ENCODE measurements at regions not wholly inside any gene's neighbourhood (a gene's known extent, or its start where the extent isn't known, plus 50 kb on each side); places are given as distances from the start of the nearest gene placed in this dataset.

DNA sequence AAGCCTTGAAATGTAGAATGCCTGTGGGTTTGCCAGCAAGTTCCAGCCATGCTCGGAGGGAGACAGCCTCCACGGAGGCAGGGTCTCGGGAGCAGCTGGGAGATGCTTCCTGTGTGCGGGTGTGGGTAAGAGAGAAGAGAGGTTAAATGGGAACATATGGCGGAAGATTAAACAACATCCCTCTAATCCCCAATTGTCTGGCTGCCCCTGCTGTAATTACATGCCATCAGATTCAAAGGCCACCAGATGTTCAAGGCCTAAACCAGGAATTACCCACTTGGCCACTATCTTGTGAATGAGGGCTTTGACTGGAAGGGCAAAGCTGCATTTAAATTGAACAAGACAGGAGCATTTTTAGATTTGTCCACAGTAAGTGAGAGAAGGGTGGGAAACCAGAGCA lies 81.4 kb upstream of the BACE2 start:
- DNase-seq, result no peak

GRCh38 chr21:41090981-41091380 lies 77.0 kb upstream of the BACE2 start:
- no peak for DNase-seq

- DNase-seq, result no peak
Measured at GRCh38 chr21:41091616-41092015, 76.3 kb upstream of the BACE2 start.

DNA sequence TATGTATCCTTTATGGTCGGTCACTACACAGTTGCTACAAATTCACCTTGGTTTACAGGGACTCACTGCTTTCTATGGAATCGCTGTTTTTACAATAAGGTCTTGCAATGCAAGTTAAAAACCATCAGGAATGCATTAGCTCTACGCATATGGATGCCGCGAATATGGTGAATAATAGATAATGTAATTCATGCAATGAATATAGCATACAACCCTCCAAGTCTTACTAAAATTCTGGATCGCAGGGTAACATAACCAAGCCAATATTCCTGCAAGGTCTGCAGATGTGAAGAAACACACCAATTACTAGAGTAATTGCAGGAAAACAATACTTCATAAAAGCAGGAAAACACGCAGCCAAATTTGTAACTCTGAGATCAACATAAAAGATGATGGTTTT lies 75.6 kb upstream of the BACE2 start:
- no peak for DNase-seq

DNA sequence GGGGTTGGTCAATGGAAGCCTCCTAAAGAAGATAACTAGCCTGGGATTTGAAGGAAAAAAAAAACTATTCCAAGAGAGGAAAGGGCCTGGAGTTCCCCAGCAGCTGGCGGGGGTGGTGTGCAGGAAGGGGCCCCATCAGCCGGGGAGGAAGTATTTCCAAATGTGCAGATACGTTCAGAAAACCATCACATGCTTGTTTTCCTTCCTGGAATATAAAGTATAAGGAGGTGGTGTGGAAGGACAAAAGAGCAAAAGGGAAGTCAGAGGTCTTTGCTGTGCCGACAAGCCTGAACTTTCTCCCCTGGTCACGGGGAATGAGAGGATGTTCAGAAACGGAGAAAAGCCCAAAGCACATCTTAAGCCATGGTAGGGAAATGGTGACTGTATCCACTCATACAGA lies 72.0 kb upstream of the BACE2 start:
- DNase-seq, result no peak

DNA sequence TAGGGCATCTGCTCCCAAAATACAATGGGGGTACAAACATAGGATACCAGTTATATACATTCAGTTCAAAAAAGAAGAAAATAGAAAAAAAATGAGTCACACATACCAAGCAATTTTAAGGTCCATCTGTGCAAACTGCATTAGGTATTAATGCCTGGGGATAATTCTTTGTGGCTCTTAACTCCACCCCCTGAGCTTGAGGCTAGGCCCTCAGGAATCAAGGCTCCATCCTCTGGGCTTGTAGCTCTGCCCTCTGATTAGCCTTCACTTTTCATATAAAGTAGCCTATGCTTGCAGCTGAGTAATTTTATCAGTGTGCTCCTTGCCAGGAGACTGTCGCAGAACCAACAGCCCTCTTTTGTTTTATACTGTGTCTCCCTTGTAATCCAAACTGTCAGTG lies 69.9 kb upstream of the BACE2 start:
- DNase-seq, result no peak

DNA sequence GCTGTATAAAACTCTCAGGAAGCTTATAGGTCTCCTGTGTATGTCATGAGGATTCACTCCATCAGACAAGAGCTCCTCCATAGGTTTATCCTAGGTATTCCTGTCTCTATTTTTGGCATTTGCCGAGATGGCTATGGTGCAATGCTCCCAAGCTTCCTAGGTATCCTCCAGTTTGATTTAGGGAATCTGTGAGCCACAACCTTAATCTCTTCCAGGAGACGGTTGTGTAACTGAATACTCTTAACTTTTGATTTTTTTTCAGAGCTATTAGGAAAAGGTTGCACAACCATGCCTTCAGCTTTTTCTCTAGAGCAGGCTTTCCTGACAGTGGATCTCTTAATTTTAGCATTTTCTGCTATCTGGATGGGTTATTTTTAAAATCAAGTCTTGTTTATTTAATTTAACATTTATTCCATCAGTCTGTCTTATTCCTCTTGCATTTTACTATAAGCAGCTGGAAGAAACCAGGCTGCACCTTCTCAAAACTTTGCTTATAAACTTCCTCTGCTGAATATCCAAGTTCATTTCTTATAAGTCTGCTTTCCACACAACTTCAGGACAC lies 69.4 kb upstream of the BACE2 start:
- DNase-seq, result no peak

DNA sequence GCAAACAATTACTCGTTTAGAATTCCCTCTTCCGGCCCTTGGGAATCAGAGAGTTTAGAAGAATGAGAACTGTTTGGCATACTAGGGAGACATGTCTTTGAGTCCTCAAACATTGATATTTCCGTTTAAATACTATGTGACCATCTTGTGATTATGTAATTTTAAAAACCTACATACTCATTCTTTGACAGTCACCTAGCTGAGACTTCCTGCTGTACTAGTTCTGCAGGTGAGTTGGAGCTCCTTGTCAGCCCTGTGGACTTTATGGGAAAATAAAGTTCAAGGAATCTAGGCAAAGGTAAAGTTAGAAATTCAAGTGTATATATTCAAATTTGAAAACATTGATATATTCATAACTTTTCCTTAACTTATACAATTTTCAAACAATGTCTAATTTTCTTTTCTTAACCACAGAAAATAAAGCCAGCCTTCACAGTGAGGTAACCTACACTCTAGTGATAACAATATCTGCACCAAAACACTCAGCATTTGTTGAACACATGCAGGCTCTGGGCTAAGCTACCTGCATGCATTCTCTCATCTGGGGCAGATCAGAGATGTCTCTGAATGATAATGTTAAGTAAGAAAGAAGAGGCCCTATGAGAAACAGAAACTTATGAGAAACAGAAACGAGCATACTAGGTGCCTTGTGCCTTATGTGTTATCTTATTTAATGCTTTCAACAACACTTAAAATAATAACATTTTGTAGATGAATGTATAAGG lies 67.0 kb upstream of the BACE2 start:
- DNase-seq, result no peak

GRCh38 chr21:41102281-41102680 lies 65.7 kb upstream of the BACE2 start:
- DNase-seq, result no peak

- DNase-seq, result no peak
Measured at GRCh38 chr21:41107602-41108001, 60.4 kb upstream of the BACE2 start.

DNA sequence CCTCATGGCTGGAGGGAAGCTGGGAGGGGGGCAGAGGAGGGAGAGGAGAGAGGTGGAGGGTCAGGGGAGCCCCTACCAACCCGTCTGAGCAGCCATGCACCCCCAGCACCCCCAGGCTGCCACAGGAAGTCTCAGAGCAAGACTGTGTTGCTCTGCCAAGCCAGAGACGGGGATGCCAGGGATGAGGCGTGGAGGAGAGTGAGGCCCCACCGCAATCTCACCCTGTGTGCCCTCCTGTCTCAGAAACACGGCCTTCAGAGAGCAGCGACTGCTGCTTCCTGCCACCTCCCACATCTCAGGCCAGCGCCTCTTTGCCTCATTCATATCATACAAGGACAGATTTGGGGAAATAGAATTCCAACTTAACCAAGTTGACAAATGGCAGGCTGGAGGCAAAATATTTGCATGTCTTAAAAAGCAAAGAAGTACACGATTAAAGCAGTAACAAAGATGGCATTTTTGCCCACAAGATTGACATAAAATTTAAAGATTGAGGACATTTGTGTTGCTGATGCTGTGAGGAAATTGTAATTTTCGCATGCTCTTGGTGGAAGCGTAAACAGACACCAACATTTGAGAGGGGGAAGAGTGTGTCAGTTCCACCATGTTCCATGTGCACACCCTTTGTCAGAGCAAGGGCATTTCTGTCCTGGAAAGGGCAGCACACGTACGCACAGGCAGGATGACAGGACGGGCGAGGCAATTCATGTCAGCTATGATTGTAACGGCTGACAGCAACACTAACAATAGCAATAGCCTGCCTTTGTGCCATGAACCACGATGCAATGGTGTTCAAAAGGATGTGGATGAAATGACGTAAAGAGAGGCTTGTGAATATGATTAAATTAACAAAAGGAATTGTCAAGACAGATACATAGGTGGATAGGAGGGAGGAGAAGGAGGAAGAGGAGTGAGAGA lies 59.0 kb upstream of the BACE2 start:
- no peak for DNase-seq

- no peak for DNase-seq
Measured at GRCh38 chr21:41110161-41110560, 57.8 kb upstream of the BACE2 start.

GRCh38 chr21:41110664-41111063 lies 57.3 kb upstream of the BACE2 start:
- DNase-seq, result no peak

DNA sequence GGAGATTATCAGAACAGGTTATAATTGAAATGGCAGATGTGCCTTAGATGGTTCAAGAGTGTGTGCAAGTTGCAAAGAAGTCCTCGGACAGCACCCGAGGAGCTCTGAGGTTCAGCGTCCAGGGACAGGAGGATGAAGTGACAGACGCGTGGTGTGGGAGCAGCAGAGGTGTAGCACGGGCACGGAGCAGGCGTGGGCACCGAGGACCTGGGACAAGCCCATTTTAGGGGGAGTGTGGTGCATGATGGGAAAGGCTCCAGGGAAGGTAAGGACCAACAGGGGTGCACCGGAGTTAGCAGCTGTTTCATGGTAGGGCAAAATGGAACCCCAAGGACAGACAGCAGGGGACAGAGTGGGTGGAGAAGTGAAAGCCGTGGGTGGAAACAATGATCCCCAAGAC lies 56.3 kb upstream of the BACE2 start:
- DNase-seq, result no peak

GRCh38 chr21:41112740-41113692 lies 54.9 kb upstream of the BACE2 start:
- no peak for DNase-seq

- DNase-seq, result no peak
Measured at GRCh38 chr21:41115851-41116250, 52.1 kb upstream of the BACE2 start.

Measured in stimulated activated CD4-positive, alpha-beta T cell treated with anti-CD3 and anti-CD28 coated beads, Interleukin-4, amount 100 ng/mL, for 24 hours (primary cell).